ENCODE measurements at regions not wholly inside any gene's neighbourhood (a gene's known extent, or its start where the extent isn't known, plus 50 kb on each side); places are given as distances from the start of the nearest gene placed in this dataset.

- TF ChIP-seq CTCF (optimal IDR thresholded peaks at IDR 0.05 in 1 of 3, IDR thresholded peaks at IDR 0.05 in 1 of 3, conservative IDR thresholded peaks at IDR 0.05 in 1 of 3; ENCODE audit: extremely low read depth in 1 of 3, insufficient read depth in 2 of 3, low read length in 3 of 3) = no peak
- TF ChIP-seq EZH2 (IDR thresholded peaks at IDR 0.05; ENCODE audit: low read length) = no peak
These were observed 86.5 kb upstream of the ACKR3 start for GRCh38 chr2:236483102-236483501.

Data from keratinocyte (primary cell).